DOHH2 (cell line): ENCODE measurements at regions not wholly inside any gene's neighbourhood (a gene's known extent, or its start where the extent isn't known, plus 50 kb on each side); places are given as distances from the start of the nearest gene placed in this dataset.

Experiments
- CTCF ChIP-seq: fragments of 200-600 bp; sonication (generic); IDR thresholded peaks from one replicate; pipeline ENCODE4 v1.5.1; 2014; ENCODE audit warnings: antibody characterized with exemption, mild to moderate bottlenecking, low read depth, low read length; ENCODE audit not compliant: poor library complexity, severe bottlenecking
- EZH2phosphoT487 ChIP-seq: fragments of 200-600 bp; sonication (generic); IDR thresholded peaks from 2 replicates; pipeline ENCODE4 v1.6.1; 2017; ENCODE audit warnings: borderline replicate concordance, mild to moderate bottlenecking, antibody characterized with exemption, low read length, moderate library complexity, mixed read lengths

GRCh38 chr10:107516349-107516748 lies 351.8 kb upstream of the SORCS1 start:
- TF ChIP-seq CTCF (no peak), EZH2phosphoT487 (no peak)
